Occipital lobe (tissue), 1 donor: ENCODE measurements at regions not wholly inside any gene's neighbourhood (a gene's known extent, or its start where the extent isn't known, plus 50 kb on each side); places are given as distances from the start of the nearest gene placed in this dataset.

Experiments used
- DNase-seq: peaks from one replicate; lab custom pipeline; 2025; lab: John Stamatoyannopoulos, UW

DNA sequence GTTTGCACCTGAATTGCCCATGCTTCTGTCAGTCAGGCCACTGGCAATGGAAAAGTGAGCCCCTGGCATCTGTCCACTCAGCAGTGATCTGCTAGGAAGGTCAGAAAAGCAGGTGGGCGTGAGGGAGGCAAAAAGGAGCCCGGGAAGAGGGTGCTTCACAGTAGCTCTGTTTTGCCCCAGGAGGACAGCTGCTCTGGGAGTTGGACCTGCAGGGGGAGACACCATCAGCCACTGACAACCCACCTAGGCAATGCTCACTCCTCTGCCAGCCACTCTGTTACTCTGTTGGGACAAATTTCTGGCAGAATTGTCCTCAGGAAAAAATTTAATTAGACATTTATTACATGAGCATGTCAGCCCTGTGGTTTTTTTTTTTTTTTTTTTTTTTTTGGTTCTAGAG, 146.4 kb downstream of the LRIG2 start:
- DNase-seq: no peak

DNA sequence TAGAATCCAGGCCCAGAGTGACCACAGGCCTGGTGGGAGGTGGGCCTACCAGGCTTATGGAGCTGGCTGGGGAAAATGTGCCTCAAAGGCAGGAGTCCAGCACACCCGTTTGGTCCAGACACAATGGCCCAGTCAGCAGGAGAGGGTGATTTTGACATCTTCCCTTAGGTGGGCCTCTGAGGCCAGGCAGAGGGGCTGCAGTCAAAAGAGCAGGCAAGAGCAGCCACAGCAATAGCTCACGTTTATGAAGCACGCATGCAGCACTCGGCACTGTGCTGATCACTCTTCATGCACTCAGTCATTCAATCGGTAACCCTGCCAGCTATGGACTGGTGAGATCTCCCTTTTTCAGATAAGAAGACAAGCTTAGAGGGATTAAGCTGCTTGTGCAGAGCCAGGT, 146.8 kb downstream of the LRIG2 start:
- no peak for DNase-seq

DNA sequence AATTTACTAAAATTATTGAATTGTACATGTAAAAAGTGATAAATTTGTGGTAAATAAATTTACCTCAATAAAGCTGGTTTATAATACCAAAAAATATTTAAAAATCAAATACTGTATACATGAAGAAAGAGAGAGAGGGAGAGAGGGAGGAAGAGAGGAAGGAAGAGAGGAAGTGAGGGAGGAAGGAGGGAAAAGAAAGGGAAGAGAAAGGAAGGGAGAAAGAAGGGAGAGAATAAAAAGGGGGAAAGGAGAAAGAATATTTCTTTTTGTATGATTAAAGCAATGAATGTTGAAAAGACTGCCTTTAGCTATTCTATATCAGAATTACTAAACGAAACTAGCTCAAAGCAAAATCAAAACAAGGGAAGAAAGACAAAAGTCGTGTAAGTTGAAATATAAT, 150.0 kb downstream of the LRIG2 start:
- no peak for DNase-seq

DNA sequence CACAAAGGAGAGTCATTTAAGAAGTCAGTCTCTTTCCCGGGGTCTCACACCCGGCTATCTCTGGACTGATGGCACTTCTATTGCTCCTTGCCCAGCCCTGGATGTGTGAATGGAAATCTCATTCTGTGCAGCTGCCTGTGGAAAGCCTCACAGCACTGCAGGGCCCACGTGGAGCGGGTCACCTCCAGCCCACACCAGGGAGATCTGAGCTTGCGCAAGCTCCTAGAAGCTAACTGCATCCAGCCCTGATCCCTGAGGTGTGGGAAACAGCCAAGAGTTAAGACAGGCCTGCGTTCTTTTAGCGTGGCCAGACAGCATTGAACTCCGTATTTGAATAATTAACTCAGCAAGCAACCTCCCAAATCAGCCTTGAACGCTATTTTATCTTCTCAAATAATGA, 150.5 kb downstream of the LRIG2 start:
- DNase-seq: no peak

DNA sequence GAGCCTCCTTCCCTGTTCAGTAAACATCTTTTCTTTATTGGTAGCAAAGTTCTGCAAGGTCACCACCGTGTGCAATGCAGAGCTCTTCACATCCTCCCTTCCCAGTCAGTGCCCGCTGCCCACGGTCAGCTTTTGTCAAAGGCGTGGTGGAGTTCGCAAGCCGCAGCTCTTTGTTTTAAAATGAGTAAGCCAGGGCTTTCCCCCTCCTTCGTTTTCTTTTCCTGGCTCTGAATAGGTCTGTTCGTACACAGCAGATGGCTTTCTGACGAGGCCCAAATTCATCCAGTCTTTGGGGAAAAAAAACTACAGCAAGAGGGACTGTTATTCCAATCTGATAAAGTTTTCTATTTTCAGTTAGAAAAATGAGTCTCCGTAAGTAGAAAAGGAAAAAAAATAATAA, 153.2 kb downstream of the LRIG2 start:
- peak; percentile 21 for DNase-seq

DNA sequence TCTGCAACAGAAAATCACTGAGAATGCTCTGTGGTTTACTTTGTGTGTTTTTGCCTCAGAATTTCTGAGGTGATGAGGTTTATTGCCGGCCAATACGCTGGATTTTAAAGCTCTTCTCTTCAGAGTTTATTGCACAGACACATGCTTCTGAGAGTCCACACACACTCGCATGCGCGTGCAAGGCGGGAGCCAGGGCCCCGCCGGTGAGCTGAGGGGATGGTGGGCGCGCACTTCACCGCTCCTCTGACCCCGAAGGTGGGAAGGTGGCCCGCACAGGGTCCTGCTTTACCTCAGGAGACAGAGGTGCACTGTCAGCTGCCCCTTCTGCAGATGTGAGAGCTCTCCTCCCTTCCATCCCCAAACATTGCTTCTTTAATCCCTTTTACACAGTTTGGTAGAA, 158.4 kb upstream of the MAGI3 start:
- no peak for DNase-seq

DNA sequence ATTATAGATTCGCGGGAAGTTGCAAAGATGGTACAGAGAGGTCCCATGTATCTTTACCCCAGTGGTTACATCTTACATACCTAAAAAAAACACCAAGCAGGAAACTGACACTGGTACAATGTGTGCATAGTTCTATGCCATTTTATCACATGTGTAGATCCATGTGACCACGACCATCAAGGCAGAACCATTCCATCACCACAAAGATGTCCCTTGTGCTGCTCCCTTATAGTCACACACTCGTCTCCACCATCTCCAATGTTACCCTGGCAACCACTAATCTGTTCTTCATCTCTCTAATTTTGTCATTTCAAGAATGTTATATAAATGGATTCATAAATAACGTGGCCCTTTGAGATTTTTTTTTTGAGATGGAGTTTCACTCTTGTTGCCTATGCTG, 156.9 kb upstream of the MAGI3 start:
- no peak for DNase-seq

DNA sequence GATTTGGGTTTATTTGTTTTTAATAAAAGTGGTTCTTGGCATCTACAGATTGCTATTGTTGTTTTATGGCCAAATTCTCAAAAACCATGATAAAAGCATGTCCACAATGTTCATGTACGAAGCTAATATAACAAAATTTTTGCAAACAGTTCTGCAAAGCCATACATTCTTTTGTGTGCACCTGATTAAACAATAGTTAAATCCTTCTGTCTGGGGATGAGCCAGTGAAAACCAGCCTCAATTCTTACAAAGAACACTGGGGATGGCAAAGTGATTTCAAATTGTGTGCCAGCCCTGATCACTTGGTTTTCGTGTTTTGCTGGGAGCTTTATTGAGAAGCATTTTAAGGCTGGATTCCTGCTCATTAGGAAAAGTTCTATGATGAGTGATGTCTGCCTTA, 149.1 kb upstream of the MAGI3 start:
- DNase-seq: no peak

DNA sequence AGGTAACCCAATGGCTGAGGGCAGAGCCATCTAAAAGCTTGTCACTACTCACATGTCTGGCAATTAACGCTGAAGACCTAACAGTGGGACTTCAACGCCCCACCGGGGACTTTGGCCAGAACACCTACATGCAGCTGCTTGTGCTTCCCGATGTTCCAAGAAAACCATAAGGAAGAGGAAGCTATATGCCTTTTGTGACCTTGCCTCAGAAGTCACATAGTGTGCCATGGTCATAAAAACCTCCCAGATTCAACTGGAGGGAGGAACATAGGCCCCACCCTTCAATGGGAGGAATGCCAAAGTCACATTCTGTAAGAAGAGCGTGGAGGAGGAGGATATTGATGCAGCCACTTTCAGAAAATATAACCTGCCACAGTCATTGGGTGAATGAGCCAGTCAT, 147.8 kb upstream of the MAGI3 start:
- no peak for DNase-seq

DNA sequence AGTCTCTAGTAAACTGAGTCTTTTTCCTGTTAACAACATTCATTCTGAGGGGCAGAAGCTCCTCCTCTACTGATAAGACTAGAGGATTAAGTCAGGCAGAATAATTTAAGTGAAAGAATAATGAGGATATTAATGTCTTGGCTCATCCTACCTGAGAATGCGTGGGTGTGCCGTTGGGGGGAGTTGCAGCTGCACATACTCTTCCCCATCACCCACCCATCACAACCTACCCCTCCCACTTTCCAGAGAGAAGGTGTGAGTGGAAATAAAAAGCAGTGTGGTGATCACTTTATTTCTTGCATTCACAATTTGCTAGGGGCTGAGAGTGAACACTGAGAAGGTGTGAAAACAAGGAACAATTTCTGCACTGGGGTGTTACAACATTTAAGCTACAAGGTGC, 146.8 kb upstream of the MAGI3 start:
- DNase-seq: no peak

DNA sequence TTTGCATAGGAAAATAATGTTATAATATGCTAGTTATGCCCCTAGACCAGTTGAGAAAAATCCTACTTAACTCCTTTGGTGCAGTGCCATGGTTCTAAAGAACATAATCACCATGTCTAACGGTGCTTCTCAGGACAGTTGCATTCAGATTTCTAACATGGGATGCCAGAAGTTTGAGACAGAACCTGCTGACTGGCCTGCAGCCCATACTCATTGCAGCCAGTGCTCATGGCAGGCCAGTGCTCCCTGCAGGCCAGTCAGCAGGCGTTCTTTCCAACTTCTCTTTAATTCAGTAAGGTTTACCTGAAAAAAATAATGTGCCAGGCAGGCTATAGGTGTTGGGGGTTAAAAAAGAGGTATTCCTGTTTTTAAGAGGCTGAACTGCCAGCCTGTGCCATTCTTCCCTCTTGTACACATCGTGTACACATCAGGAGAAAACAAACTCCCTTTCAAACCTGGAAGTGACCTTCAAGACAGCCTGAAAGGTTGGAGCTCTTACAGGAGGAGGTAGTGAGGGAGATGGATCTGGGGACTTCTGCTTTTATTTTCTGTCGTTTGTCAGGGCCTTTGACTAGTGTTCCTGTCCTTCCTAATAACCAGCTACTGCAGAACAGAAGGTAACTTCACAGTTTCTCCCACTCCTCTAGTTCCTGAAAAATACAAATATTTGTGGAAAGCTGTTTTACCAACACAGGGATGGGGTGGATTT, 146.0 kb upstream of the MAGI3 start:
- no peak for DNase-seq

DNA sequence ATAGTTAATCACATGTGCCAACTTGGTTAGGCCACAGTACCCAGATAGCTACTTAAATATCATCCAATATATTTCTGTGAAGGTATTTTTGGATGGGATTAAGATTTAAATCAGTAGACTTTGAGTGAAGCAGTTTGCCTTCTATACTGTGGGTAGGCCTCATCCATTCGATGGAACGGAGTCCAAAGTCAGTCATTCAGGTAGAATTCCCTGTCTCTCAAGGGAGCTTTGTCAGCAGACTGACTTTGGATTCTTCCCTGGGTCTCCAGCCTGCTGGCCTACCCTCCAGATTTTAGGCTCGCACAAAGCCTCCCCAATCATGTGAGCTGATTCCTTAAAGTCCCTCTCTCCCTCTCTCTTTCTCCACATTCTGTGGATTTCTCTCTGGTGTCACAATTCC, 145.1 kb upstream of the MAGI3 start:
- no peak for DNase-seq

DNA sequence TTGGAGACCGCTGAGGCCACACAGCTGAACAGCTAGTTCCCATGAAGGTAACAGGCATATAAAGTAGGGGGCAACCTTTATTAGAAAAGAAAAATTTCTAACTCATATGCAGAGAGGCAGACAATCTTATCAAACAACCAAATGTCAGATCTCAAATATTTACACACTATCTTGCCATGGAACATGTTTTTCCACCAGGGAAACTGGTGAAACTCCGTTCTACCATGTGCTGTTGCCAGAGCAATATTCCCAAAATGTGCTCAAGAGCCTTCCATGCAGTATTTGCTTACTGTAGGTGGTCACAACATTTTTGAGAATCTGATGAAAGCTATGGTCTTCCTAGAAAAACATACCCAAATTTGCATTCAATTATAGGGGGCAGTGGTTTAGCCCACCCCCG, 143.4 kb upstream of the MAGI3 start:
- no peak for DNase-seq

DNA sequence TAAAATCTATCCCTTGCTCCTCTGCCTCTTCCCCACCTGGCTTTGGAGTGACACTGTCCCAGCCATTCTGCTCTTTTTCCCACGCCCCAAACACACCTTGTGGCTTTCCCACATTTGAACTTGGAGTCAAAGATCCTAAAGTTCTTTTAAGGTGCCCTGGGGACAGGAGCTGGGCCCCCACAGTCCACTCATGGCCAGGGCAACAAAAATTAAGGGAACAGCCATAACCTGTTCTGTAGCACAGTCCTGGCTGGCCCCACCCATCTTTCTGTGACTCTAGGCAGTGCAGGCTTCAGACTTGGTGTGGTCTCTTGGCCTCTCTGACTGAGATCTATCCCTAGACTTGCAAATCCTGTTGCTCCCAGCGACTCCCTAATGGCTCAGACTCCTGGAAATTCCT, 143.0 kb upstream of the MAGI3 start:
- DNase-seq: no peak

DNA sequence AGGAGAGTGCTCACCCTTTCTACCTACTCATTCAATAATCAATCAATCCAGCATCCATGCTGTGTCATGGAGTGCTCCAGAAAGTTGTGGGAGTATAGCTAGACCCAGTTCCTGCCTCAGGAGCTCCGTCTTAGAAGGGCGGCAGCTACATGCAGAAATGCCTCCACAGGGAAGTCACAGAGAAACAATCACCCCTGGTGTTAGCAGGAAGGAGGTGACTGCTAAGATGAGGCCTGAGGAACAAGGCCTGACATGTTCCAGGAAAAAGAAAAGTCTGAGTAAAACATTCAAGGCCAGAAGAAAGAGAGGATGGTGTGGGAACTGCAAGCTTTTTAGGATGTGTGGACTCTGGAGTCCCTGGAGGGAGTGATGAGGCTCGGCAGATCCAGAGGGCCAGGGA, 142.5 kb upstream of the MAGI3 start:
- no peak for DNase-seq

DNA sequence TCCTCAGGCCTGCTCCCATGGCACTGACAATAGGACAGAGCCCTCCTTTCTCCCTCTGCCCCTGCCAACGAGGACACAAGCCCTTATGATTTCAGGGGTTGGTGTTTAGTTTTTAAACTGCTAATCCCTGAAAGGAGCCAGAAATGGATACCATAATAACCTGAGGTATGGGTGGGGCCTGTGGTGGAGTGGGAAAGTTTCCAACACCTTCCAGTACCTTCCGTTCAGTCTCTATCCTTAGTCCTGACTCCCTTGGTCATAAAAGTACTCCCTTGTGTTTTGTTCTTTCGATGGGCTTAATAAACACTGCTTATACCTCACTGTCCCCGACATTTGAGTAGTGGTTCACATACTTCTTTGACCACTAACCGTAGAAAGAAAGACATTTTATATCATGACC, 141.8 kb upstream of the MAGI3 start:
- no peak for DNase-seq

DNA sequence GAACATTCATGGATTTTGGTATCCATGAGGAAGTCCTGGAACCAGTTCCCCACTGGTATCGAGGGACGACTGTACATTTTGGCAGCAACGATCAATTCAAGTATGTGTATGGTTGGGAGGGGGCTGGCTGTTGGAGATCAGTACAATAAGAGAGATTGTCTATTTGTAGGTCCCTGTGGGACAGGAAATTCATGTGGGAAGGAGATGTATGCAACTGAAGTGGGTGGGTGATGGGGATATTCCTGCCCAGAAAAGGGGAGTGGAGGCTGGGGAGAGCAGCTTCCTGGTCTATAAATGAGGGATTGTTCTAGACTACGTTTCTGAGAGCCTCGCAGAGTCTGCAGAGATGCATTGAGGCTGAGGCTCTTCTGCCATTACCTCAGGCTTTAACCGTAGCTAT, 140.2 kb upstream of the MAGI3 start:
- DNase-seq: no peak

DNA sequence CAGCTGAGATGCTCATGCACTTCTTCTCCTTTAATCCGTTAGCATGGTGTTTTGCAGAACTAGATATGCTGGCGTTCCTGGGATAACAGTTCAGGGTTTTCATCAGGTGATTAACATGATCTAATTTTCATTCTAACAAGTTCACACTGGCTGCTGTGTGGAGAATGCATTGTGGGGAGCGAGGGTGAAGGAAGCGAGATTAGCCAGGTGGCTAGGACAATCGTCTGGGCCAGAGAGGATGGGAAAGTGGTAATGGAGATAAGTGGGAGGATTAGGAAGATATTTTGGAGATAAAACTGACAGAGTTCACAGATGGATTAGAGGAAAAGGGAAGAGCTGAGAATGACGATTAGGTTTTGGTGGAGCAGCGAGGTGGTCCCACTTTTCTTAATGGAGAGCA, 138.1 kb upstream of the MAGI3 start:
- no peak for DNase-seq

DNA sequence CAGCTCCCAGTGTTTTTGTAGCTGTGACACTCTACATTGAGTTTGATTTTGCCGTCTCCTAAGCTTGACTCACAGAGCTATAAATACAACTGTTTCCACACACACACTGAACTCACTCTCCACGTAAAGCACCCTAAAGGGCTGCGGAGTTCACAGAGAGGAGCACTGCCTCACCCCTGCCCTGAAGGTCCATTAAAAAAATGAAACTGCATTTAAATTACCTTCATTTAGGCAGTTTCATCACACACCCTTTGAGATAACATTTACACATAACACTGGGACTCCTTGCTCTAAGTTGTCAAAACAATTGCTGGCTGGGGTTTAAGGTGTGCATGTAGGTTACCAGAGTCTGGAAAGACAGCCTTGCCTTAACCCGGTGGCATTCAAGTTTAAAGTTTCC, 137.1 kb upstream of the MAGI3 start:
- no peak for DNase-seq

DNA sequence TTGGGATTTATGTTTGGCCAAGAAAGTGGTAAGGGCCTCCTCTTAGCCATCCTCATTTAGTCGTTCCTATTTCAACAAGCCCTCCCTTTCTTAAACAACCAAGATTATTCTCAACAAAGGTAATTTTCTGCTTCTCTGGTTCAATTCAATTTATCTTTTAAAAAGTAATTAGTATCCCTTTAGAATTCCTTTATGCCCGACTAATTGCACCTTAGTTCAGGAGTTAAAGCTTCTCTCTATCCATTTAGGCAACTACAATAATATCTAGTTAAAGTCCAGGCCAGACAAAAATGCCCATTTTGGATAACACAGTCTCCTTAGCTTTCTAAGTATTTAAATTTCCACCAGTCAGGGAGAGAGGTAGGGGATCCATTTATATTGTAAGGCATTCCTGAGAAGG, 136.7 kb upstream of the MAGI3 start:
- no peak for DNase-seq

DNA sequence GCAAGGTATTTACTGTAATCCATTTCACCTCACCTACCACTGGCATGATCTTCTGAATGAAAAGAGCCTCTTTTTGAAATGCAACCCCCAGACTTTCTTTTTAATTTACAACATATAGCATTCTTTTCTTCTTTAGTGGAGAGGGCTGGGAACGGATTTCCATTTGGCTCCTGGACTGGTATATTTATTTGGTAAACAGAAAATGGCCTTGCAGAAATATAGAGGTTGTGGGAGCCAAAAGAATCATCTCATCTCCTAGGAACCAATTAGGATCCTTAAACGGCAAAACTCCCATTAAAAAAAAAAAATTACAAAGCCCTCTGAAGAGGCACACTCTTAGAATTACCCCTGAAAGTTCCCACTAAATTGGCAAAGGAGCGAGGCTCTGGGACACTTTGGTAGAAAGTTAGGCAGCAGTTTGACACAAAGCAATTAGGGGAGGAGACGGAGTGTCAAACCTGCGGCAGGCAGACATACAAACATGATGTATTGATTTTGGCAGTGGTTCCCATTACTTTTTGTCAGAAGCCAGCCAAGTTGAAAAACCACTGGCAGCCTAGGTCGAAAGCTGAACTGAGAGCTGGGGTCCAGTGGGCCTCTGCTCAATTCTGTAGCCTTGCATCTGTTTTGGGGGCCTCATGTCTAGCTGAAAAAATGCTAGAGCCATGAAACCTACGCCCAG, 135.1 kb upstream of the MAGI3 start:
- DNase-seq: no peak

DNA sequence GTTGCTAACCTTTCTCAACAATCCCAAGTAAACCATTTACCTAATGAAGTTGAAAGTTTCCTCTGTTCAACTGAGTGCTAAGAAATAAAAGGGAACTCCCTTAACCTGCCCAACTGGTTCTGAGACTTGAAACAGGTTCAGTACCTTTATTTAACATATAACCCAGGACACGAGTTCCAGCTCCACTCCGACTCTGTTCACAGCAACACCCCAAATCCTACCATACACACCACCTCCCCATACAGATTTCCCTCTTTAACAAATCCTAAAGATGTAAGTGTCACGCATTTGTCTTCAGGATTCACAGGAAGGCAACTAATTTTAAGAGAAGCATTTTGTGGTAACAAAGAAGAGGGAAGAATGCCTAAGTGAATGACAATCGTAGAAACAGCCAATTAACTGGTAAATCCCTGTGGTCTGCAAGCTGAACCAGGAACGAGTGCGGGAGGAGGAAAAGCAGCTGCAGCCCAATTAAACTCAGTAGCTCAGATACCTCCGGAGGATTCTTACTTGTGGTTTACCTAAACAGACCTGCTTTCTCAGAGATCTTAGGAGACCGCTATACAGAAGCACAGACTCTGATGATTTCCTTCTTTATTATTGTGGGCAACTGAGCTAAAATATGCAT, 134.5 kb upstream of the MAGI3 start:
- DNase-seq: no peak

DNA sequence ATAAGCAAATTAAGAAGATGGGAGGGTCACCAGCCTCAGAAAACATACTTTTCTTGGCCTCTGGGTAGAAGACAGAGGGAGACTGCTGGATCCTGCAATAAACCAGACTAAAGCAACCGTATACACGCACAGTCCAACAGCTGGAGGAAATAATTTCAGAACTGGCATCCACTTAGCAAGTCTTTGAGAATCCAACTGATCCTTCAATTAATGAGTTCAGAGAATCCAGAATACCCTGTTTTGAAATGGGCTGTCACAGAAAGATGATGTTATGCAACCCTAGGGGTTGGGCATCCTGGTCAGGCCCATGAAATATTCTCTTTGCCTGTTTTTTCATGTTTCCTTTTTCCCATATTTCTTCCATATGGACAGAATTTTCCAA, 134.0 kb upstream of the MAGI3 start:
- no peak for DNase-seq
